GM18867 (cell line): ENCODE measurements at regions not wholly inside any gene's neighbourhood (a gene's known extent, or its start where the extent isn't known, plus 50 kb on each side); places are given as distances from the start of the nearest gene placed in this dataset.
"Not testable (repeated sequence)": the region's sequence is repeated elsewhere in the genome, so short reads cannot be mapped to it uniquely, and the experiment has no call there.

Source experiments
- ATAC-seq: cut with Tn5 transposase; IDR thresholded peaks from one replicate; pipeline ENCODE4 v1.9.1; 2021; ENCODE audit warnings: mild to moderate bottlenecking, moderate library complexity; ENCODE audit not compliant: unreplicated experiment

DNA sequence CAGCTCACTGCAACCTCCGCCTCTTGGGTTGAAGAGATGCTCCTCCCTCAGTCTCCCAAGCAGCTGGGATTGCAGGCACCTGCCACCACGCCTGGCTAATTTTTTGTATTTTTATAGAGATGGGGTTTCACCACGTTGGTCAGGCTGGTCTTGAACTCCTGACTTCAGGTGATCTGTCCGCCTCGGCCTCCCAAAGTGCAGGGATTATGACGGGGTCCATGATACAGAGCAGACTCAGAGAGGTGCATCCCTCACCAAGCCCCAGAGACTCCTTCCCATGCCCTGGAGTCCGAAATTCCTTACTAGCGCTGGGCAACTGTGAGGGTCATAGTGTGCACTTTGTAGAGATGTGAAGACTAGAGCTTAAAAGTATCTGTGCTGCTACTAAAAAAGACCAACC lies 99.8 kb upstream of the IRX4 start:
- ATAC-seq, result not testable (repeated sequence)

DNA sequence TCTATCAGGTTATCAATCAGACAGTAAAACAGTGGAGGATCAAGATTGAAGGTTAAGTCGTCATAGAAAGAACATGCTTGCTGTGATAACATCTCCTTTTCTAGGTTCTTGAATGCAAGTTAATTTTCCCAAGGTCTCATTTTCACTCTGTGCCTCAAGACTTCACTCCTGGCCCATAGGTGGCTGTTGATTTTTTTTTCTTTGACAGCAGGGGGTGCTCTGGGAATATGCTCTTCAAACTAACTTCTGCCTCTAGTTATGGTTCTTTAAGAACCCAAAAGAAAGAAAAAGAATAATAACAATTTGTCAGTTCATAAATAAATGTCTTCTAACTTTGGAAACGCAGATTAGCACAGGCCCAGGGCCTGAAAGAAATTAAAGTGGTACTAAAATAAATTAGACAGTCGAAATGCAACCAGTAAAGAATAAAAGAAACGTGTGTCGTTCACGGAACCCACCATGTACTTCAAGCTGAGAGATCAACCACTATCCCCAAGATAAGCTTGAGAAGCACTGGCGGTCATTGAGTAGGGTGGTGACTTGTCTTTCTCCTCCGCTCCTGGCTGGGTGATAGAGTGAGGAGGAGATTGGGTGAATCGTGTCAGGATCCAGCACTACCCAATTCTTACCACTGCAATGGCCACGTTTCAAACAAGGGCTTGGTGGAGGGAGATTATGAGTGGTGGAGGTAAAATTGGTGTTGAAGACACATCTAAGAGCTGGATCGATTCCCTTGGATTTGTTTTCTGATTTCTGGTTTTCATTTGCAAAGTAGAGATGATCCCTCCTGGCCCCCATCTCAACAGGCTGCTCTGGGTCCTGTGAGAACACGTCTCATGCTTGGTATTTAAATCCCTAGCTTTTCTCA lies 93.4 kb upstream of the IRX4 start:
- ATAC-seq, result no peak

DNA sequence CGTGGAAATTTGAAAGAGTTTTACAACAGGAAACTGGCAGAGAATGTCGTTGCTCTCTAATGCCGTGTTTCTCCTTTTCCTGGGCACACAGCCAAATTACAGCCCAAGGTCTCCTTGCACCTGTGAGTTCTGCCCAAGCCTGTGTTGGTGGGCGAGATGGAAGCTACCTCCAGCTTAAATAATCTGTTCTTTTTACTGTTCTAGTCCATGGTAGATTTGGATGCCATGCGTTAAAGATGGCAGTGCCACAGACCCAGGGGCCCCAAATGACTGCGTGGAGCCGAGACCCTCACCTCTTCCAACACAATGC lies 92.6 kb upstream of the IRX4 start:
- ATAC-seq, result no peak

DNA sequence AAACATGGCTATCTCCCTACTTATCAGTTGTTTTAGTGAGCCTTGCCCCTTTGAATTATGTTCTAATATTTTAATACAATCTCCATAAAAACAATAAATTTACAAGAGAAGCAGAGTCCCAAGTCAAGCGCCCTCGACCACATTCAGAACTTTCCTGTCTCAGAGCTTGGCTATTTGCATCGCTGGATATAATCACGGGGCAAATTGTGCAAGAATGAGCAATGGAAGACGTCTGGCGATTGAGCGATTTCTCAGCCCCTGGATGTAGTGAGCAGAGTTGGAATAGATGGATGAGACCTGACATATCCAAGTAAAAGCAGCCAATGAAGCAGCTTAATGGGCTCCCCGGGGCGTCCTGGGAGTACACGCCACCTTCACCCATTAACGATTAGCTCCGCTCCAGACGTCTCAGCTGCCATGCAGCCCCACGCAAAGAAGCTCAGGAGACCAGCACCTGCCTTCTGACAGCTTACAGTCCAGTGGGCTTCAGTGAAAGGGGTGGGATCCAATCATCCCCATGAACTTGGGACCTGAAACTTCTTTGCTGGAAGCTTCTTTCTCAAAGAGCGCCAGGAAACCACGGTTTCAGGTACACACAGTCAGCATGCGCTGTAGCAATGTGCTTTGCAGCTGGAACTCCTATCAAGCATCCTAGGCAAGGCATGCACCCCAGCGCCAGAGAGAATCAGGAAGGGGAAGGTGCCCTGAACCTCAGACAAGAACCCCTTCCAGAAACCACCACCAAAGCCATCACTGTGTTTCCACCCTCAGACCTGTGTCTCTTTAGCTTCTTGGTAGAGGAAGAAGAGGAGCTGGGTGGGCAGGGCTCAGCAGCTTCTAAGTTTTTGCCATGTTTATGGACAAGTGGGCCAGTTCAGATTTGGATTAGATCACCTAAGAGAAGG lies 92.0 kb upstream of the IRX4 start:
- ATAC-seq, result no peak

DNA sequence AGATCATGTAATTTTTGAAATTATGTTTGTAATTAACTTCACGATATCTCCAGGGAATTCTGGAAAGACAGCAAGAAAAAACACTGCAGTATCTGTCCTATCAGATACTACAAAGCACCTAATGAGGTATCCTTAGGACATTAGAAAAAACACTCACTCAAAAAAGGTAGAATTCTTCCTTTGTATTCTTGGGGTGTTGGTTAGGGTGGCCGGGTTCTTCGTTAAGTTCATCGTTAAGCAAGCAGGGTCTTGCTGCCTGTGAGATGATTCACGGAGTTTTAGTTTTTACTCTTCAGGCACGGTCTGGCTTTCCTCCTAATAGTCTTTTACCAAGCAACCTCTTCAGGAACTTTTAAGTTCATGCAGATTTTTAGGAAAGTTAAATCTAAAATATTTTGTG lies 91.4 kb upstream of the IRX4 start:
- no peak for ATAC-seq

DNA sequence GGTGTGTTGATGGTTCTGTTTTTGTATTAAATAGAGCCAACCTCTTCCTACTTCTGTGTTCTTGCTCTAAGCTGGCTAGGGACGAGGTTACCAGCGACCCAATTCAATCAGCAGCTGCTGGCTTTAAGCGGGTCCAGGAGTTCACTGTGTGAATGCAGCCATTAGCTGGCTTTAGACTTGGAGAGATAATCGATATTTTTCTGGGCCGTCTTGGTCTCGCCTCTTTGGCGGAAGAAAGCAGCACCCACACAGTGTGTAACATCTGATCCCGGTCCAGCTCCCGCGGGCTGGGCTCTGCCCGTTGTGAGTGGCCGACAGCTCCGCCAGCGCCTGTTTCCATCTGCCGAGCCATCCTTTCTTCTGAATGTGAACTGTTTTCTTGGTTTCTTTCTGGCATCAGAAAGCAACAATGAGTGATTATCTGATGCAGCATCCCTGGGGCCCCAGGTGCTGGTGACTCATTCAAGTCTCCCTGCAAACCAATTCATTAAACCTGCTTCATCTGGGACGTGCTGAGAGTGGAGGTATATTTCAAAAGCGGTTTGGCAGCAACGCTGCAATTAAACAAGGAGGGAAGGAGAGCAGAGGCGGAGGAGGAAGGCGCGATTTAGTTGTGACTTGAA lies 90.8 kb upstream of the IRX4 start:
- ATAC-seq, result no peak

DNA sequence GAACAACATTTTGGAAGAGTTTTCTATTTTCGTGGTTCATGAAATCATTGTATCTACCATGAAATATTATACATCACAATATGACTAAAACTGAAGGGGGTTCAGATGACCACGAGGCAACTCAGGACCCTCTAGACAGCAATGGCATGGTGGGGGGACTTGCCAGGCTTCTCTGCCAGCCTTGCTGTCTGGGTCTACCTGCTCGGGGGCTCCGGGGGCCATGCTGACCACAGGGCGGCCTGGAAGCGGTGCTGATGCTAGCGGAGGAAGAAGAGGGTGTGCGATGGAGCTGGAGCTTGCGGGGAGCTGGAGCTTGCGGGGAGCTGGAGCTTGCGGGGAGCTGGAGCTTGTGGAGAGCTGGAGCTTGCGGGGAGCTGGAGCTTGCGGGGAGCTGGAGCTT lies 89.2 kb upstream of the IRX4 start:
- ATAC-seq, result no peak

DNA sequence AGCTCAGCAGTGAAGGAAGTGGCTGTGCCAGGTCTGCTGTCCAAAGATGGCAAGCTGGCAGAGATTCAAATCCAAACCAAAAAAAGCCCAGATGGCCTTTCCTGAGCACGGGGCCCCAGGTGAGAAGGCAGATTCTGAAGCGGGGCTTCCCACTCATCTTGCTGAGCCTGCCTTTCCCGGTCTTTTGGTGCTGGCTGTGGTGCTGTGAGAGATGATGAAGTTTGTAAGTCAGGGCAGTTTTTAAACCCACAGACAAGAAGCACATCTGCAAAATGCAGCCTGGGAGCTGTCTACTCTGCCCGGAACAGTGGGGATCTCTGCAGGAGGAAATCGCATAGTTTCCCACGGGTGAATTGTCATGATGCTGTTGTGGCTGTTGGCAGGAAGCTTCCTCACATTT lies 85.0 kb upstream of the IRX4 start:
- ATAC-seq, result no peak

DNA sequence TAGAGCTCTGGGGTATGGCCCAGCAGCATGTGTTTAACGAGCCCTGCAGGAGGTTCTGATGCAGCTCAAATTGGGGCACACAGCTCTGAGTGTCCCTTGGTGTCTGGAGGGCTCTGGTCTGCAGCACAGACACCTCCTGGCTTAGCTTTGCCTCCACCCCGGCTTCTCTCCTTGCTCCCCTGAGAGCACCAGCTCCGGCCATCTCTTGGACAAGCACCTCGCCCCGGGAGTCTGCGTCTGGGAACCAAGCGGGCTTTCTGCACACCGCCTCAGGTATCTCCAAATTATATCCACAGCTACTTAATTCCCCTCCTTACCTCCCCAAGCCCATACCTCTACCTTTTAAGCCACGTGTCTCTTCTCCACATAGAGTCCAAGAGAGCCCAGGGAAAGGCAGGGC lies 83.7 kb upstream of the IRX4 start:
- no peak for ATAC-seq

DNA sequence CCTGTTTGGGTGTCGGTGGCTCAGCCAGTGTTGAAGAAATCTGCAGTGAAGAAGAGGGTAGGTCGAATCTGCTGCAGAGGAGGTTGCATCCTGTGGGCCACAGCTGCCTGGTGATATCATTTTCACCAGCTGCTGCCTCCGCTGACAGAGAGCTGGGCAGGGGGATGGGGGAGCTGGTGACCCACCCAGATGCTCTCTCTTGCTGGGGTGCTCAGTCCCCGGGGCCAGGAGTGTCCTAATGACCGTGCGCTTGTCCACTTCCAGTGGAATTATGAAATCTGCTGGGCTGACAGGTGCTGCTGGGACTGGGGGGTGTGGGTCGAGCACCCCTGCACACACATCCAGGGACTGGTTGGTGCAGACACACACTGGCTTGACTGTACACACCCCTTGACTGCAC lies 83.2 kb upstream of the IRX4 start:
- no peak for ATAC-seq

DNA sequence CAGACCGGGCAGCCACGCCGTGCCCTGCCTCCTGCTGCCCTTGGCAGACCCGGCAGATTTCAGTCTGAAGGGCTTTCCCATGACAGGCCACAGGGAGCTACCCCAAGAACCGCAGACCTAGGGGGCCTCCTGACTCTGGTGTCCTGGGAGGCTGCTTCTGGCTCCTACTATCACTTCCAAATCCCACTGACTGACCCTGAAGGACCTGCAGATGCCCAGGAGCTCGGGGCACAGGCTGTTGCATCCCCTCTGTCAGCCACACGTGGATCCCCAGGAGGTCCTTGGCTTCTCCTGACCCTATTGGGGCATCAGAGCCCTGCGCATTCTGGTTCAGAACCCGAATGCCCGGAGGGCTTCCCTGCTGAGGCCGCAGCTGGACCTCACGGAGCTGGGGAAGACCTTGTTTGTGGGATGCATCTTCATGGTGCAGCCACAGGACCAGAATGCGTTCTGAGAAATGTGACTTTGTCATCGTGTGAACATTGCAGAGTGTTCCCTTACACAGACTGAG lies 81.3 kb upstream of the IRX4 start:
- ATAC-seq, result no peak

DNA sequence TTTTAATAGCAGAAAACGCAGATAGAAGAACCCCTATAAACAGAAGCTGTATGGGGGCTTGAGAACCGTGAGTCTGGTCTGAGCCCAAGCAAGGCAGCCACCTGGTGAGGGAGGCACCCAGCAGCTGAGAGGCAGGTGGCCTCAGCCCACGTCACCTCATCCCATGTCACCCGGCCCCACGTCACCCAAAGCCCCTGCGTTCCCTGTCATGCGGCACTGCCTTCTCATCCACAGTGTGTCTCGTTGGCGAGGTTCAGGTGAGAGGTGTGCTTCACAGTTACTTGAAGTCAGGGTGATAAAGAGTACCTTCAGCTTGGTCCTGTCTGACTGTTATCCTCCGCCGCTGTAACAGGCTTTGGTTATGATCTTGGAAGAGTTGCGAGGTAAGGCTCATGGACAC lies 80.6 kb upstream of the IRX4 start:
- ATAC-seq, result no peak

DNA sequence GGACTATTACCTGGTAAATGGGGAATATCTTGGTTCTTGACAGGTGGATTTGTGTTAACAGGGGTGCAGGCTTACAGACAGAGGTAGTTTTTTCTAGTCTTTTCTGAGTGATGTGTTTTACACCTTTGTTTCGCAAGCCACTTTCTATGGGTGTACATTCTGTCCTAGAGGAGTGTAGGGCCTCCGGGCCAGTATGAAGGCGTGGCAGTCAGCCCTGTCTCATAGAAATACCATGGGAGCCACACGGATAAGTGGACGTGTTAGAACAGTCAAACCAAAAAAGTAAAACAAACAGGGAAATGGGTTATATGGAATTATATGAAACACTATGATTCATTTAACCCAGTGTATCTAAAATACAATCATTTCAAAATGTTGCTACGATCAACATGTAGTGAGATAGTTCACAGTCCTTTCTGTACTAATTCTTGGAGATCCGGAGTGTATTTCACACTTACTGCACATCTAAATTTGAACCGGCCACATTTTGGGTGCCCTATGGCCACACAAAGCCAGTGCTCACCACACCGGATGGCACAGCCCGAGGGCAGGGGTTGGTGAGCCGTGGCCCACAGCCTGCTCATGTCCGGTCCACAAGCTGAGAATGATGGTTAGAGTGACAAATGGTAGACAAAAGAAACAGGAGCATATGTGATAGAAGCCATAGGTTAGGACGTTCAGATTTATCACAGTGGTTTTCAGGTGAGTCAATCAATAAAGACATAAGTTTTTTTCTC lies 80.1 kb upstream of the IRX4 start:
- no peak for ATAC-seq

DNA sequence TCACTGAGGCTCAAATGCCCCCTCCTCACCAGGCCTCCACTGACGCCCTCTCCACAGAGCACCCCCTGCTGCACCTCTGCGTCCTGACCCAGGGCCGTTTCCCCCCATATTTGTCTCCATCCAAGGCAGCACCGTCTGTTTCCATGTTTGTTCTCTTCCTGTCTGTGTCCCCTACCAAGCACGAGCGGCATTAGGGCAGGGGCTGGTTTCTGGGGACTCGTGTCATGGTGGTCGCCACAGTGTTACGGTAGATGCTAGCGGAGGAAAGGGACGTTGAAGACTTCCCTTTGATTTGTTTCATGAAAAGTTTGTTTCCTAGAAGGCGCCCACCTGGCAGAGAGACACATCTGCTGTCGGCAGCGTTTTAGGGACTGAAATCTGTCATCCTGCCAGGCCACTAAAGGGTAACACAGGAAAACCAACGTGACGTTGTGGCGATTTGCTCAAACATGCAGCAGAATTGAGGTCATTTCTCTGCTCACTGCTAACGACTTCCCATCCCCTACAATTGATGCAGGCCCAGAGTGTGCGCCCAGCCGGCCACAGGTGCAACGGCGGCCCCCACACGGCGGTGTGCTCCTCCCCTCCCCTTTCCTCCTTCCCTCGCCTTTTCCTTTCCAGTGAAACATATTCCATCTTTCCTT lies 79.3 kb upstream of the IRX4 start:
- ATAC-seq, result no peak

DNA sequence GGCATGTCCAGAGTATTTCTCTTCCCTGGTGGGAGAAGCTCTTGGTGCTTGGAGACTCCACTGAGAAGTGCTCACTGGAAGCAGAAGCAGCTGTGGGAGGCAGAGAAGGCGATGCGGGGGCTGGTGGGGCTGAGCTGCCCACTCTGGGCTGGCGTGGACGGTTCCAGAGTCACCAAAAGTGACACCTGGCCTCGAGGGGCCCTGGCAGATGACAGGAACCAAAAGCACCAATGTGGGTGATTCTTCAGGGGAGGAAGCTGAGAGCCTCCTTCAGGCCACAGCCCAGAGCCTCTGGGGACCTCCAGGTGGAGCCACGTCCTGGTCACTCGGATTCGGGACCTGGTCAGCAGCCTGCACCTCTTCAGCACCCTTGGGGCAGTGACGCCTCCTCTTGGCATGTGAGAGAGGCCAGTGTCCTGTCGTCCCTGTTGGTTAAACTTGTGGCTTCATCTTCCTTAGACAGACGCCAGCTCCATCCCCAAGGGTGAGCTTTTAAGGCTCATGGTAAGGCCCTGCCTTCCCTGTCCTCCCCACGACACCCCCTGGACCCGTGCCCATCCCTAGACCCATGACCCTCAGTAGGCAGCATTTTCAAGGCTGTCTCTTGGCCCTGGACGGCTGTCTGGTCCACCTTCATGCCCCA lies 78.7 kb upstream of the IRX4 start:
- no peak for ATAC-seq

DNA sequence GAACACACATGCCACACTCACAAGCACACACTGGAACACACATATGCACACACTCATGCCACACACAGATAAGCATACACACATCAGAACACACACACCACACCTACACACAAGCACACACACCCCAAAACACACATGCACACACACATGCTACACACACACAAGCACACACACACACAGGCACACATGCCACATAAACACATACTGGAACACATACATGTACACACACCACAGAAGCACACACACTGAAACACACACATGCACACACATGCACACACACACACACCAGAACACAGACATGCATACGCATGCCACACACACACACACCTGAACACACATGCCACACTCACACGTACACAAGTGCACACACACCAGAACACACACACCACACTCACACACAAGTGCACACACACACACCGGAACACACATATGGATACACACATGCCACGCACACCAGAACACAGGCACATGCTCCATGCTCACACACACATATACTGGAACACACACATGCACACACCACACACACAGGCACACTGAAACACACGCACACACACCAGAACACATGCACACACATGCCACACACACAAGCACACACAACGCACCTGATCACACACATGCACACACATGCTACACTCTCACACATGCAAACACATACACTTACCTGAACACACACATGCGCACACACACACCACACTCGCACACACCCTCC lies 78.0 kb upstream of the IRX4 start:
- ATAC-seq, result no peak

DNA sequence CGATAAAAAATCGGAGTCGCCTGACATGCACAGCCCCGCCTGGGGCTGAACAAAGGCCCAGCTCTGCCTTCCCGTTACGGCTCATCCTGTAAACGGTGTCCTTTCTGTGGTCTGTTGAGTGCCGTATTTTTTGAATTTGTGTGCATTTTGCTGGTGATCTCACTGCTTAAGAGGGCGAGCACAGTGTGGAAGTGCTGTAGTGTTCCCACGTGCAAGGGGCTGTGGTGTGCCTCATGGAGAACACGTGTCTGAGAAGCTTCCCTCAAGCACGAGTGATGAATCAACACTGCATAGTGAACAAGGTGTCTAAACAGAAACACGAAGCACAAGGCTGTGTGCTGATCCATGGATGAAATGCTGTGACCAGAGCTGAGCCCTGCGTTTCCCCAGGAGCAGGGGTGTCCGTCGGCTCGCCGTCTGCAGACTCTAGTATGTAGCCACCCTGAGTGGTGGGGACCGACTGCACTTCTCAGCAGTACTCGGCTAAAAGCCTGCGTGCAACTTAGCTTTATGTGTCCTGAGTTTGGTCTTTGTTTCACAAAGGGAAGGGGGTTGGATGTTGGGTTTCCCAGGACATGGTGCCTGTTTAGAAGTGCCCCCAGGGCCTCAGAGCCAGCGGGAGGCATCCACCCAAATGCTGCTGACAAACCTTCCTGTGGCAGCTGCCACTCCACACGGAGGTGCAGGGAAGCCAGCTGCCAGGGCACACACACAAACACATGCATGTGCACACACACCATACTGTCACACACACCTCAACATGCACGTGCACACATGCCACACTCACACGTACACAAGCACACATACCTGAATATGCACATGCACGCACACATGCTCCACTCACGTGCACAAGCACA lies 77.2 kb upstream of the IRX4 start:
- ATAC-seq, result no peak

DNA sequence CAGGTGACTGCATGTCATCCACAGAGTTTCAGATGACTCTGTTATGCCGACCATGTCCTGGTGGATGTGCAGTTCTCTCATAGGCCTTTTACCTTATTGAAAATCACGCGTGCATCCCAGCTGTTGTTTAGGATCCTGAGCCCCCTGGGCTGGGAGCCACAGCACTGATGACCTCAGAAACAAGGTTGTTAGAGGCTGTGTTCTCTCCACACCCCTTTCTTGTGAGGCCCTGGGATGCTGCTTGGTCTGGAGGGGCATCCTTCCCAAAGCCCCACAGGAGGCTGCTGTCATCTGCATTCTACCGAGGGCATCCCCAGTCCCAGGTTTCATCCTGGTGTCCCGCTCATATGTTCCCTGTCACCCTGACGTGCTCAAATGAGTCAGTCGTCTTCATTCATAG lies 76.5 kb upstream of the IRX4 start:
- no peak for ATAC-seq
